HCEC 1CT (cell line): ENCODE measurements at regions not wholly inside any gene's neighbourhood (a gene's known extent, or its start where the extent isn't known, plus 50 kb on each side); places are given as distances from the start of the nearest gene placed in this dataset.
"Not testable (repeated sequence)": the region's sequence is repeated elsewhere in the genome, so short reads cannot be mapped to it uniquely, and the experiment has no call there.

Source experiments
- DNase-seq: peaks from one replicate; pipeline ENCODE4 v3.0.0-alpha.2; 2017

- DNase-seq, result no peak
These were observed 120.0 kb upstream of the PRMT8 start for GRCh38 chr12:3371018-3371417.

GRCh38 chr12:3375326-3375725, 115.7 kb upstream of the PRMT8 start:
- no peak for DNase-seq

- DNase-seq, result no peak
These were observed 114.1 kb upstream of the PRMT8 start for GRCh38 chr12:3376779-3377455.

- DNase-seq, result no peak
These were observed 112.3 kb upstream of the PRMT8 start for GRCh38 chr12:3378655-3379054.

- no peak for DNase-seq
These were observed 111.9 kb upstream of the PRMT8 start for GRCh38 chr12:3379079-3379478.

- DNase-seq, result no peak
These were observed 110.6 kb upstream of the PRMT8 start for GRCh38 chr12:3380200-3381043.

GRCh38 chr12:3381059-3382047, 109.7 kb upstream of the PRMT8 start:
- no peak for DNase-seq

- no peak for DNase-seq
These were observed 101.0 kb upstream of the PRMT8 start for GRCh38 chr12:3389986-3390385.

GRCh38 chr12:3397596-3397995, 93.4 kb upstream of the PRMT8 start:
- DNase-seq, result not testable (repeated sequence)

- no peak for DNase-seq
These were observed 92.7 kb upstream of the PRMT8 start for GRCh38 chr12:3398196-3398789.

GRCh38 chr12:3405821-3406220, 85.2 kb upstream of the PRMT8 start:
- DNase-seq, result no peak

GRCh38 chr12:3407723-3408122, 83.3 kb upstream of the PRMT8 start:
- DNase-seq, result no peak

- DNase-seq, result no peak
These were observed 81.3 kb upstream of the PRMT8 start for GRCh38 chr12:3409662-3410061.

- no peak for DNase-seq
These were observed 74.8 kb upstream of the PRMT8 start for GRCh38 chr12:3416159-3416558.

- no peak for DNase-seq
These were observed 74.3 kb upstream of the PRMT8 start for GRCh38 chr12:3416670-3417069.

GRCh38 chr12:3417113-3417512, 73.9 kb upstream of the PRMT8 start:
- DNase-seq, result no peak

GRCh38 chr12:3417937-3418462, 73.0 kb upstream of the PRMT8 start:
- DNase-seq, result no peak

- no peak for DNase-seq
These were observed 72.2 kb upstream of the PRMT8 start for GRCh38 chr12:3418609-3419390.

- no peak for DNase-seq
These were observed 71.4 kb upstream of the PRMT8 start for GRCh38 chr12:3419558-3419957.

GRCh38 chr12:3420693-3421092, 70.3 kb upstream of the PRMT8 start:
- no peak for DNase-seq

- no peak for DNase-seq
These were observed 69.6 kb upstream of the PRMT8 start for GRCh38 chr12:3421191-3421978.
